Right atrium auricular region (tissue), 2 donors: ENCODE measurements at regions not wholly inside any gene's neighbourhood (a gene's known extent, or its start where the extent isn't known, plus 50 kb on each side); places are given as distances from the start of the nearest gene placed in this dataset.

Experiments
- DNase-seq: peaks from one replicate; pipeline ENCODE4 v3.0.0-alpha.2; 2019; ENCODE audit warnings: low spot score
- H3K27ac ChIP-seq, 2 donors: fragments of 200-600 bp; sonication (generic); 1 replicate in 1 of 2; 2 replicates in 1 of 2; pipeline ENCODE4 v1.5.1; 2016 to 2019
- H3K27me3 ChIP-seq, 2 donors: fragments of 200-600 bp; sonication (generic); one replicate each; pipeline versions ENCODE4 v1.5.1 to v1.6.0; 2017 to 2019
- H3K36me3 ChIP-seq: fragments of 200-600 bp; sonication (generic); one replicate; pipeline ENCODE4 v1.5.1; 2016
- H3K4me1 ChIP-seq, 2 donors: fragments of 200-600 bp; sonication (generic); one replicate each; pipeline versions ENCODE4 v1.5.1 to v1.6.0; 2017 to 2019
- H3K4me3 ChIP-seq, 2 donors: fragments of 200-600 bp; sonication (generic); 1 replicate in 1 of 2; 2 replicates in 1 of 2; pipeline ENCODE4 v1.5.1; 2017 to 2019; ENCODE audit warnings: mild to moderate bottlenecking in 1 of 2, moderate library complexity in 1 of 2
- H3K9me3 ChIP-seq, 2 donors: fragments of 200-600 bp; sonication (generic); one replicate each; pipeline ENCODE4 v1.5.1; 2019
- CTCF ChIP-seq, 2 donors: fragments of 200-600 bp; sonication (generic); IDR thresholded peaks; one replicate each; pipeline ENCODE4 v1.5.1; 2019; ENCODE audit warnings: antibody characterized with exemption in 2 of 2

- no peak for TF ChIP-seq CTCF (IDR thresholded peaks at IDR 0.05)
- Histone ChIP-seq H3K36me3 (no peaks in the 10 kb centered on the region), H3K4me1 (peaks cover 0 to 7% of the 10 kb centered on the region in 2 donors), H3K27ac (no peak overlapping the region), H3K27me3 (no peaks in the 10 kb centered on the region), H3K9me3 (no peaks in the 10 kb centered on the region), H3K4me3 (no peak overlapping the region)
- DNase-seq = no peak
Observed at GRCh38 chr3:111143-112069, 85.2 kb upstream of the CHL1 start.

- H3K4me3 ChIP-seq = no peak overlapping the region
- peaks cover 0 to 7% of the 10 kb centered on the region in 2 donors for H3K4me1 ChIP-seq
- no peaks in the 10 kb centered on the region for H3K27me3 ChIP-seq
- no peaks in the 10 kb centered on the region for H3K36me3 ChIP-seq
- TF ChIP-seq CTCF (IDR thresholded peaks at IDR 0.05) = no peak
- no peaks in the 10 kb centered on the region for H3K9me3 ChIP-seq
- H3K27ac ChIP-seq = no peak overlapping the region
- no peak for DNase-seq
Observed at GRCh38 chr3:112773-113172, 83.8 kb upstream of the CHL1 start.

- Histone ChIP-seq H3K36me3 (no peaks in the 10 kb centered on the region), H3K4me1 (no peaks in the 10 kb centered on the region), H3K9me3 (no peaks in the 10 kb centered on the region), H3K4me3 (no peak overlapping the region), H3K27me3 (no peaks in the 10 kb centered on the region), H3K27ac (peak overlapping the region in 1 of 2 donors; percentile 69)
- TF ChIP-seq CTCF (IDR thresholded peaks at IDR 0.05) = no peak
- DNase-seq = no peak
Observed at GRCh38 chr3:118666-119065, 77.9 kb upstream of the CHL1 start.

- no peak for TF ChIP-seq CTCF (IDR thresholded peaks at IDR 0.05)
Observed at GRCh38 chr3:123341-123740, 73.2 kb upstream of the CHL1 start.

GRCh38 chr3:124557-125179, 71.9 kb upstream of the CHL1 start:
- no peaks in the 10 kb centered on the region for H3K4me1 ChIP-seq
- TF ChIP-seq CTCF (IDR thresholded peaks at IDR 0.05) = no peak
- H3K27ac ChIP-seq = peak overlapping the region in 1 of 2 donors; percentile 41
- H3K4me3 ChIP-seq = no peak overlapping the region
- H3K9me3 ChIP-seq = no peaks in the 10 kb centered on the region
- DNase-seq = no peak
- no peaks in the 10 kb centered on the region for H3K27me3 ChIP-seq
- no peaks in the 10 kb centered on the region for H3K36me3 ChIP-seq

More at GRCh38 chr3:123341-123740, 73.2 kb upstream of the CHL1 start:
- Histone ChIP-seq H3K9me3 (no peaks in the 10 kb centered on the region), H3K4me1 (no peaks in the 10 kb centered on the region), H3K4me3 (no peak overlapping the region), H3K27me3 (no peaks in the 10 kb centered on the region), H3K36me3 (no peaks in the 10 kb centered on the region), H3K27ac (no peak overlapping the region)
- no peak for DNase-seq
